Activated CD4-positive, CD25-positive, alpha-beta regulatory T cell treated with anti-CD3 and anti-CD28 coated beads, Interleukin-2, amount 50 U/mL, for 16 hours (primary cell): ENCODE measurements at regions not wholly inside any gene's neighbourhood (a gene's known extent, or its start where the extent isn't known, plus 50 kb on each side); places are given as distances from the start of the nearest gene placed in this dataset.
"Not testable (repeated sequence)": the region's sequence is repeated elsewhere in the genome, so short reads cannot be mapped to it uniquely, and the experiment has no call there.

Source experiments
- DNase-seq: peaks from one replicate; pipeline ENCODE4 v3.0.0-alpha.2; 2020; ENCODE audit warnings: low read depth, low spot score

DNA sequence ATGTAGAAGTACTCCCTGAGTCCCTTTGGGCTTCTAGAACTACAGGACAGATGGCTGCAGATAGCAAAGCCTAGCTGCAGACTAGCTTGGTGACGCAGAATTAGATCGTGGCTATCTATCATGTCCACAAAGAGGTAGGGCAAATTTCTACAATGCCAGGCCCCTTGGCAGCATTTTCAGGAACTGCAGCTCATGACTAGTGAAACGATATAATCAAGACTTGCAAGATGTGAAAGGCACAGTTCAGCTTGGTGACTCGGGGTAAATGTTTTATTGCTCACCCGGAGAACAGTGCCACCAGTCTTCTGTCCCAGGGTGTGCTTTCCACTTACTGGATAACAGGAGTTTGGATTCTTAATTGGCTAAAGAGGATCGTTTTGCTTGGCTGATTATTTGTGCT, 108.7 kb upstream of the LY86 start:
- no peak for DNase-seq

DNA sequence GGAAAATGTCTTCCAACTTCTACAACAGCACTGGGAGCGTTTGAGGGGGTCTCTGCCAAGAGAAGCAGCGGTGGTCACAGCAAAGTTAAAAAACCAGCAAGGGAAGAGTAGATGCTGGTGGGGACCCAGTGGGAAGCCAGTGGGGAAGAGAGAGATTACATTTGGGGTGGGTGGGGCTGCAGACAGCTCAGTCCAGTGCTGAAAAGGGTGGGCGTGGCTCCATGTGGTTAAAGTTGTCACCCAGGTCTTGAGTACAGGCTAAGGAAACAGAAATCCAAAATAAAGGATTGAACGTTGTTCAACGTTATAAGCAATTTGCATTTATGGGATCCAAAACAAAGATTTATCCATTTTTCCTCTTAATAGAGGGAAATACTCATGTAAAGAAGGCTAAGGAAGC, 106.3 kb upstream of the LY86 start:
- no peak for DNase-seq

DNA sequence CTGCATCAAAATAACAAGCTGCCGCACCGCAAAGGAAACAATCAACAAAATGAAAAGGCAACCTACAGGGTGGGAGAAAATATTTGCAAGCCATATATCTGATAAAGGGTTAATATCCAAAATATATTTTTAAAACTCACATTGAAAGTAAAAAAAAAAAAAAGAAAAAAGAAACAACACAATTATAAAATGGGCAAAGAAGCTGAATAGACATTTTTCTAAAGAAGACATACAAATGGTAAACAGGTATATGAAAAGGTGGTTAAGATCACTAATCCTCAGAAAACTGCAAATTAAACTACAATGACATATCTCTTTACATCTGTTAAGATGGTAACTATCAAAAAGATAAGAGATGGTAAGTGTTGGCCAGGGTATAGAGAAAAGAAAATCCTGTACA, 105.4 kb upstream of the LY86 start:
- no peak for DNase-seq

DNA sequence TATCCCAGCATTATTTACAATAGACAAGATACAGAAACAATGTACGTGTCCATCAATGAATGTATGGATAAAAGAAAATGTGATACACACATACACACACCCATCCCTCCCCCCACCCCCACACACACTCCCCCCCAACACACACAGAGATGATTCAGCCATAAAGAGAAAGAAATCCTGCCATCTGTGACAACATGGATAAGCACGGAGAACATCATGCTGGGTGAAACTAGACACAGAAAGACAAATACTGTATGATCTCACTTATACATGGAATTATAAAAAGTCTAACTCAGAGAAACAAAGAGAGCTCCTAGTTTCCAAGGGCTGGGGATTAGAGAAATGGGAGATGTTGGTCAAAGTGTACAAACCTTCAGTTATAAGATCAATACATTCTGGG, 104.8 kb upstream of the LY86 start:
- no peak for DNase-seq

DNA sequence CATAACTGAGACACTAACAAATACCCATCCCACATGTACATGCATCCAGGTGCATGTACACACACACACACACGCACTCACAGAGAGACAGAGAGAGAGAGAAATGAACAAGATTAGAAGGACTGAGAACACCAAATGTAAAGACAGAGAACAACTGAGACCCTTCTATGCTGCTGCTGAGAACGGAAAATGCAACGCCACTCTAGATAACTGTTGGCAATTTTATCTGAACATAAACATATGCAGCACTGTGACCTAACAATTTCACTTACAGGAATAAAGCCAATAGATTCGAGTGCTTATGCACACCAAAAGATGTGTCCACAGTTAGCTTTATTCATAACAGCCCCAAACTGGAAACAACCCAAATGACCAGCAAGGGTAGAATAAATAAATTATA, 103.8 kb upstream of the LY86 start:
- DNase-seq, result no peak

DNA sequence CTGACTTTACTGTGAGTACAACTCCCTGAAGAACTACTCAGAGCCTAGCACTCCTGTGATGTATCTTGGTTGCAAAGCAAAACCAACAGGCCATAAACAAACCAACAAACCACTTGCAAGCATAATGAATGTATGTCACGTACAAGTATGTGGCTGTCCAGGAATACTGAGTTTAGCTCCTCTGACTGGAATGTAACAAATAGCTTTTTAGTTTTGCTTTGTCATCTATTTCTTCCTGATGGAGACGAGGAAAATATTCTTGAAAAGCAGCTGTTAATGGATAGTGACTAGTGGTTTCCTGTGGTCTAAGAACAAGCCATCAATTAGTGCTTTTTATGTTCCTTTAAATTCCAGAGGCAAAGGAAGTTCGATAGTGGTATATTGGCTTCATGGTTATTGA, 101.9 kb upstream of the LY86 start:
- no peak for DNase-seq

DNA sequence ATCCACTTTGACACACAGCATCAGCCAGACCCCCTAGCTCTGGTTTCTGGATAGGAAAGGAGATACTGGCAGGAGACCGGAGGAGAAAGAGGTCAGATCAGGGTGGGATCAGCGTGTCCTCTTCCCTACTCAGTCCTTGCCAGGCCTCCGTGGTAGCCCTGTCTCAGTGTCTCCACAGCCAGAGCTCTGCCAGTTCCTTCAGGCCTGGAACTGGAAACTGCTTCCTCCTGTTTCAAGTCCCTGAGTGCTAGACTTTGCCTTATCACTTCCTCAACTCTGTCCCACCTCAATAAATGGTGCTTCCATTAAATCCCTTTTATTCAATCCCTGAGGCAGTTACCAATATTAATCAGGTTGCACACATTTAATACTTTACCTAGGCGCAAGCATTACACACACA, 96.8 kb upstream of the LY86 start:
- no peak for DNase-seq

DNA sequence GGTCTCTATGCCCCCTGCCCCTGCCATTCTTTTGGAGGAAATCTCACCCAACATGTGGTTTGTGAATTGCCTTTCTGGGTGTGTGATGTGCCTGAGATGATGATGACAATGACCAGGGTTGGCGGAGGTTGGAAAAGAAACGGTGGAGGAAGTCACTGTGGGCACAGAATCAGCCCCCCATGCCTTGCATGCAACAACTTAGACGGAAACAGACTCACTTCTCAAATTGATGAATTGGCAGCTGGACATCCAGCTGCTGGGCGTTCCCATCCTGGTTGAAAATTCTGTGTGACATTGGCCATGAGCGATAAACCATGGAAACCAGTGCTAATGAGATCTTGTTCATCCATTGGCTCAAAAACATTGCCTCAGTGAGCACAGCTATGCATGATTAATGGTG, 95.8 kb upstream of the LY86 start:
- no peak for DNase-seq

DNA sequence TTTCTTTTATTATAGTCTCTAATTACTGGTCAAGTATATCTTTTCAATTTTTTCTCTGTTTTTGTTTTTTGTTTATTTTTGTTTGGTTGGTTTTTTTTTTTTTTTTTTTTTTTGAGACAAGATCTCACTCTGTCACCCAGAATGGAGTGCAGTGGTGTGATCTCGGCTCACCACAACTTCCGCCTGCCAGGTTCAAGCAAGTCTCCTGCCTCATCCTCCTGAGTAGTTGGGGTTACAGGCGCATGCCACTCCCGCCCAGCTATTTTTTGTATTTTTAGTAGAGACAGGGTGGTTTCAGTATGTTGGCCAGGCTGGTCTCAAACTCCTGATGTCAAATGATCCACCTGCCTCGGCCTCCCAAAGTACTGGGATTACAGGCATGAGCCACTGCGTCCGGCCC, 94.4 kb upstream of the LY86 start:
- DNase-seq, result not testable (repeated sequence)

DNA sequence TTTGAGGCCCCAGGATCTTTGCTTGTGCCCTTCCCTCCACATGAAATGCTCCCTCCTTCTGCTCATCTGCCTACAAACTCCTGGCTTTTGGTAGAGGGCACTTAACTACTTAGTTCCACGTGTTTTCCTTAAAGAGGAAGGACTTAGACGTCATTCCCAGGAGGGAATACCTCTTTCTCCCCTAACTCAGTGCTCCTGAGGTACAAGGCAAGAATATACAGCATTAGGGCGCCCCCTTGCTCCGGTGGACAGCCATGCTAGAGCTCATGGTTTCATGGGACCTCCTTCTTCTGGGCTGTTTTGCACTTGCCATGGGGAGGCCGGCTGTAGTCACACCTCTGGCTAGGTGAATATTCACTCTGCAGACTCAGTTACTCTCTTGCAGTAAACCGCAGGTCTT, 93.8 kb upstream of the LY86 start:
- DNase-seq, result no peak

DNA sequence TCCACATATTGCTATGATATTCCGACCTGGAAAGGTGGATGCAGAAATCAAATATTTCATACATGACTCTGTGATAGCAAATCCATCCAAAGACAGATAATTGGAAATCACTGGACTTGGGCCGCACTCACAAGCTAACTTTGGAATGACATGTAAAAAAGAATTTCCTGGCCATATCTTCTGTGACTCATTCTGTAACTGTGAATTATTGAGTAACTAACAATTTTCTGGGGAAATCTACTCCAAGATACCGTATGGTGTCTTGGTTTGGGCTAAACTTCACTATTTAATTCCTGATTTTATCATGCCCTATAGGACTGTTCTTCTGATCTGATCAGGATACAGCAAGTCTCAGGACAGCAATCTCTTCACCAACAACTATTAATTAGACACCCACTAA, 92.7 kb upstream of the LY86 start:
- no peak for DNase-seq

DNA sequence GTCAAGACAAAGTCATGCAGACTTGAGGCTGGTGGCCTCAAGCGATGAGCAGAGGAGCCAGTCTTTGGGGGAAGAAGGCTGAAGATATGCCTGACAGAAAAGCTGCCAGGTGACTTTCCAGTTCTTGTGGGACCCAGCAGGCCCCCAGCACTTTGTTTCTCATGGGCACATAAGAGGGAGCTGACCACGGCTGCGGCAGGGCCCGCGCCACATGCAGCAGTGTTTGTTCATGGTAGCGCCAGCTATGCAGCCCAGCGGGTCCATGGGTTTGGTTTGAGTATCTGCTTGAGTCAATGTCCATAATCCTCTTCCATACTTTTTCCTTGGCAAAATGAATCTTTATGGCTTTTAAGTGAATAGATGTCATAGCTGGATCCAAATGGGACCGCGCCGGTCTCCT, 91.0 kb upstream of the LY86 start:
- DNase-seq, result no peak

DNA sequence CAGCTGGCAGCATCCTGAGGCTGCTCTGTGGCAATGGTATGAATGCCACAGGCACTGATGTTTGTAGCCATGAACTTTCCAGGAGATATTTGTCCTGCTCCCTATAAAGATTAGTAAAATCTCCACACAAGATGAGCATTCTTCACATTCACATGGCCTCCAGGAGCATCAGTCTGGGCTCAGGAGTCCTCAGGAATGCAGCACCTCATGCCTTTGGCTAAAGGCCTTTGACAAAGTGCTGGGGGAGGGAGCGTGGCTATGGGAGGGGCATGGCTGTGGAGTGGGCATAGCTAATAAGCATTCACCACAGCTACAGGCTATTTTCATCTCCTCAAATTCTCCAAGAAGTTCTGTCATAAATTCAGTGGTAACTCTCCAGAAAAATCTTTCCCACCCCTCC, 90.5 kb upstream of the LY86 start:
- no peak for DNase-seq

DNA sequence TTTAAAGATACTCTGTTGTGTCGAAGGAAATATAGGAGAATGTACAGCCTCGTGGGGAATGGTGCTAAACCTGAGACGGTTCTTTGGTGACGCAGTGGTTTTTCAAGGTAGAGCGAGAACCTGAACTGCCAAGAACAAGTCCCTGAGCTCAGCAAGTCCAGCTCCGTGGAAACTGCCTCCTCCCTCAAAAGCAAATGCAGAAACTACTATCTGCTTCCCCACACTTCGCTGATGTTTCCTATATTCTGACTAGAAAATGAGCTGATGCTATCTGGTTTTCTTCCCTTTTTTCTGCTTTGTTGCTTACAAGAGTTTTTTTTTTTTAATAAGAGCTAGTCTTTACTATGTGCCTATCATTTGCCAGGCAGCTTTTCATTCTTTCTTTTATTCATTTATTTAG, 85.3 kb upstream of the LY86 start:
- no peak for DNase-seq

DNA sequence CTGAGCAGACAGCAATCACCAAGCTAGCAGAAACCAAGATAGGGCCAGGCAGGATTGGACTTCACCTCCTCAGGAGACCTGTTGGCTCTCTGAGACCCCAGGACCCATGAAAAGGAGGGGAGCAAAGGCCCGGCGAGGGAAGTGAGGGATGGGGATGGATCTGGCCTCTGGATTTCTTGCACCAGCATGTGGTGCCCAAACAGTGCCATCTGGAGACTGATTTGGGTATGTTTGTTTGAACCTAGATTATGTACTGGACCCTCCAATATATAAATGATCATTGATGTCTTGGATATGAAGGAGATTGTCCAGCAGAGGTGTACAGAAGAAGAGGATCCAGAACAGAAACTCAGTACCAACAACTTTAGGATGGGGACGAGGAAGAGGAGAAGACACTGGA, 83.4 kb upstream of the LY86 start:
- DNase-seq, result no peak

DNA sequence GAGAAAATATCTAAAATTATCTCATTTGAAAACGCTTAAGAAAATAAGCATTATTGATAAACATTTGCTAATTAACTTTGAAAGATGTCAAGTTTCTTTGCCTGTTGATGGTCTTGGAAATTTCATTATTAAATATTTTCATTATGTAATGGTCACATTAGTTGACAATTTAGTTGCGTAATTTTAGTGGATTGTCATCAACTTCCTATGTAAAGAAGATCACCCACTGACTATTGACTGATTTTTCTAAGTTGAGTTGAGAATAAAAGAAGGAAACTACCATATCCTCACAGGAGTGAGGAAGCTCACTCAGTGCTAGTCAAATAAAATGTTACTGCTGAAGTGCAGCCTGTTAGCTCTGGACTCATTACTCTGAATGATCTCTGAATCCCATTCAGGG, 79.9 kb upstream of the LY86 start:
- no peak for DNase-seq

DNA sequence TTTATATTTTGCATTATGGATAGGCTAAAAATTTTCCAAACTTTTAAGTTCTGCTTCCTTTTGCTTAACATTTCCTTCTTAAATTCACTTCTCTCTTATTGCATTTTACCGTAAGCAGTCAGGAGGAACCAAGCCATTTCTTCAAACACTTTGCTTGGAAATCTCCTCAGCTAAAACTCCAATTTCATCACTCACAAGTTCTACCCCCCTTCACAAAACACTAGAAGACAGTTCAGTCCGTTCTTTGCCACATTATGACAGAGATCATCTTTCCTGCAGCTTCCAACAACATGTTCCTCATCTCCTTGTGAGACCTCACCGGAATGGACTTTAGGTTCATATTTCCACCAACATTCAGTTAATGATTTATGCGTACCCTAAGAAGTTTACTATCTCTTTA, 79.2 kb upstream of the LY86 start:
- no peak for DNase-seq

DNA sequence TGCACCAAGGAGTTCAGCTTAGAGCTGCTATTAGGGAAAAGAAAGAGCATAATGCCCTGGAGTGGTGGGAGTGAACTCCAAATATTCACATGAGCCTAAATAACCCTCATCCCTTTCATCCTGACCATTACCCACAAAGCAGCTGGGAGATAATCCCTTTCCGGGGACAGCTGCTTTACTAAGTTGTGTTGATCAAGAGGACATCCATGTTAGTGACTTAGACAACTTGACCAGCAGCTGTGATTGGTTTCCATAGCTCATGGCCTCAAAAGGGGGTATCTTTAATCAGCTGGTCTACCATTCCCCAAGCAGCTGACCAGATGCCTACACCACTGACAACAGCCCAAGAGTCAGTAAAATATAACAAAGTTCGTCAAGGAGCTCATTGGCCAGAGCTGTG, 75.8 kb upstream of the LY86 start:
- no peak for DNase-seq

DNA sequence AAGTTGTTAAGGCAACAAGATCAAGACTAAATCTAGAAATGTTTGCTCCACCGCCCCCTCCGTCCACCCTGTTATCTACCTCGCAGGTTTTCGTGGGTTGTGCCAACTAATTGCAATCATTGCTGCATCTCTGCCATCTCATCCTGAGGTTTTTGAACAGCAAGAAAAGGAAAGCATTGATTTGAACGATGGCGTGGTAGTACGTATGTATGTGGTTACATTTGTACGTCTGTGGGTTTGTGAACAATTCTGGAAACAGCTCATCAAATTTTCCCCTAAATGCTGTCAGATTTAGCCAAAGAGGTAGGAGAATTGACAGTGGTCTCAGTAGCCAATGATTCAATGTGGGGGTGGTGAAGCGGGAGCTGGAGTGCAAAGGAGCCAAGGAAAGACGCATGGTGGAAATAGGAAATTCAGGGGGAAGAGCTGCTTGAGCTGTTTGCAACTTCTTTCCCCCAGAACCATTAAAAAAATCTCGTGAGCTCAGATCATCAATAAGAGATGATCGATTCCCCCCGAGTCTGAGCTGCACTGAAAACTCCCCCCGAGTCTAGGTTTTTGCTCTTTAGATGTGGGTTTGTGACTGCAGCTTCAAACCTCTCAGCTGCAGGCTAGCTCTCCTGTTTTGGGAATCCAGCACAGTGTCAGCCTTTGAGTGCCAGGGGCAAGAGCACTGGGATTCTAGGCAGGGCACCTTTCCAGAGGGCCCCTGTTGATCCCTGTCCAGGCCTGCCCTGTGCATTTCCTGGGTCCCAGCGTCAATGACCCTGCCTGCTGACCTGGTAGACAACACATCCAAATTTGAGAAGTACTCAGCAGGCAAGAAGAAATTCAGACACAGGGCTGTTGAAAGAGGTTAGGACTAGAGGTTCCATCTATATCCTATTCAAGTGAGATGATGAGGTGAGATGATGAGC, 72.6 kb upstream of the LY86 start:
- peak; percentile 15 for DNase-seq

DNA sequence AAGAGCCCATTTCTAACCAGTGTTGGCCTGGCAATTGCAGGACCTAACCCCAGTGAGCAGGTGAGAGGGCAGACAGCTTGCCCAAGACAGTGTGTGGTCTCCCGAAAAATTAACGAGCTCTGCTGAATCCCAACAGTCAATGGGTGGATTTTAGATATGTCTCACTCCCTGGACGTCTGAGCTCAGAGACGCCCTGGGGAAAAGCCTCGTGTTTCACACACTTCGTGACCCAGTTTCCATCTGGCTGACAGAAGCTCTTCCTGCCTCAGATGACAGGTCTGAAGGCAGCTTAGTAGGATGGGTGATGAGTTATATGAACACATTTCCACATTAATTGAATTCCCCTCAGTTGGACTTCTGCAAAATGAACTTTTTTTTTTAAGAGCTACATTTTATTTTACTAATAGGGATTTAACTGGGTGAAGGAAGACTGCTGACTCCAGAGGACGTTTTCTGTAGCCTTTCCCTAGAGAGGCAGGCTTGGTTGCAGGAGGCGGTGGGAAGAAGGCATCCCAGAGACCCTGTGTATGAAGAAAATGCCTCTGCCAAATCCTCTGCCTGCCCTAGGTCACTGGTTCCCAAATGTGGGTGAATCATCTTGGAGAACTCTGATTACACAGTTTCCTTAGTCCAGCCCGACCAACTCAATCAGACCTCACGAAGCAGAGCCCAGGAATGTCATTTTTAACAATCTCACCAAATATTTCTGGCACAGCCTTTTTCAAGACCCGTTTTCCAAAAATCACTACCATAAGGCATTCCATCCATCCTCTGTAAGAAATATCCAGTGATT, 71.7 kb upstream of the LY86 start:
- no peak for DNase-seq

DNA sequence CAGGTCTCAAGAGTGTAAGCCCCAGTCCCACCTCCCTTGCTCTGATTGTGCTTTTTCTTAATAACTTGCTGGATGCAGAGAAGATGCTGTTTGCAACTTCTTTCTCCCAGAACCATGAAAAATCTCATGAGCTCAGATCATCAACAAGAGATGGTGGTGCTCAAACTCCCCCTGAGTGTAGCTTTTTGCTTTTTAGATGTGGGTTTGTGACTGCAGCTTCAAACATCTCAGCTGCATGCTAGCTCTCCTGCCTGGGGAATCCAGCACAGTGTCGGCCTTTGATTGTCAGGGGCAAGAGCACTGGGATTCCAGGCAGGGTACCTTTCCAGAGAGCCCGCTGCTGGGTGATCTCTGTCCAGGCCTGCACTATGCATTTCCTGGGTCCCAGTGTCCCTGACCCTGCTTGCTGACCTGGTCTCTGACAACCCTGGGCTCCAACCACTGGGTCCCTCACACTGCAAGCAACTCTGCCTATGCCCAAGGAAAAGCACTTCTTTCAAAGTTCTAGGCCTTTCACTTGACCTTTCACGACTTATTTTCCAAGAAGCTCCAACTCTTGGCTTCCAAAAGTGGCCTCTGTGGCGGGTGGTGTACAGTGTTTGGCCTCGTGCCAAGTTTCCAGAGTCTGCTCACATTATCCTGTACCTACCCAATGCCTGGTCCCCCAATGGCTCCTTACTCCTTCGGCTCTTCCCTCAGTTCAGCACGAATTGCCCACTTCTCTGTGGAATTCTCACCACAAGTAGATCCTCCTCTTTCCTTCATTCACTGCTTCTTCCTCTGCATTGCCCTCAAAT, 69.7 kb upstream of the LY86 start:
- DNase-seq, result no peak

DNA sequence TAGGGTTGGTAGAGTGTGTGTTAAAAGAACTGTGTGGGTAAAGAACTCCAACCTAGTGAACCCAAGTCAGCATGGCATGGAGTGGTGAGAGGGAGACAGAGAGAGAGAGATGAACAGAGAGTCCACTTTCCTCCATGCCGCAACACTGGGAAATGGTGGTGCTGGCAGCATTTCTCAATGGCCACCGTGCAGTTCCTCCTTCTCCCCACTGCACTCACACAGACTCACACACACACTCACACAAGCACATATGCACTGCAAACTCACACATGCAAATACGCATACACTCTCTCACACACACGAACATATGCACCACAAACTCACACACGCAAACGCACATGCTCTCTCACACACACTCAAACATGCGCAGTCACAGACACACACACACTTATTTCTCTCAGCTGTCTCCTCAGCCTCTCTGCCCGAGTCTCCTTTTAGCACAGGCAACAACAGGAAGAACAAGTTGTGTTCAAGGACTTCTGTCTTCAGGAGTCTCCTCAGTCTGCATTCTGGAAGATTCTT, 66.5 kb upstream of the LY86 start:
- DNase-seq, result no peak
